A172 (cell line): ENCODE measurements at regions not wholly inside any gene's neighbourhood (a gene's known extent, or its start where the extent isn't known, plus 50 kb on each side); places are given as distances from the start of the nearest gene placed in this dataset.
"Not testable (repeated sequence)": the region's sequence is repeated elsewhere in the genome, so short reads cannot be mapped to it uniquely, and the experiment has no call there.

ENCODE experiments used
- DNase-seq: peaks from one replicate; pipeline ENCODE4 v3.0.0-alpha.2; 2015; ENCODE audit warnings: low spot score

DNA sequence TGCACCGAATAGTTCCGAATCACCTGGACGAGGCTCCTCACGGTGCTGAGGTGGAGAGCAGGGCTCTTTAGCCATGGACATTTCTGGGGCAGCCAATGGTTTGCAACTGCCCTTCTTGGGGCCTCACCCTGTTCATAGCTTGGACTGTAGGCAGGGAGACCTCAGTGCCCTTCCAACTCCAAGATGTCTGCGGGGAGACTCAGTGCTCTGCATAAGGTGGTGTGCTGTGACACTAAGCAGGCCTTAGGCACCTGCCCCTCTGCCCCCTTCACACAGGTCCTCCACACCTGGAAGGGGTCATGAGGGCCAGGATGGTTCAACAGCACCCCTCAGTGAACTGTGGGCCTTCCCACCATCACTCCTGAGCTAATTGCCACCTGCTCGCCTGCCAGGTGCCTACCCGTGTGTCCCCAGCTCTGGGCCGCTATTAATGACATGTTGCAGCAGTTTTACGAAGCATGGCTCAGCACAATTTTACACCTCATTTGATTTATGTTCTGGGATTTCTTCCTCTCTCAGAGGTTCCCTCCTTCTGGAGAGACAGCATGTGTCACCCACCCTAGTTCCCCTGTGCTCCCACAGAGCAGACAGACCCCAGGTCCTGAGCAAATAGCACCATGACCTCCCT, 101.2 kb upstream of the SMAD3 start:
- no peak for DNase-seq

- no peak for DNase-seq
These were observed 100.6 kb upstream of the SMAD3 start for GRCh38 chr15:66964791-66965190.

DNA sequence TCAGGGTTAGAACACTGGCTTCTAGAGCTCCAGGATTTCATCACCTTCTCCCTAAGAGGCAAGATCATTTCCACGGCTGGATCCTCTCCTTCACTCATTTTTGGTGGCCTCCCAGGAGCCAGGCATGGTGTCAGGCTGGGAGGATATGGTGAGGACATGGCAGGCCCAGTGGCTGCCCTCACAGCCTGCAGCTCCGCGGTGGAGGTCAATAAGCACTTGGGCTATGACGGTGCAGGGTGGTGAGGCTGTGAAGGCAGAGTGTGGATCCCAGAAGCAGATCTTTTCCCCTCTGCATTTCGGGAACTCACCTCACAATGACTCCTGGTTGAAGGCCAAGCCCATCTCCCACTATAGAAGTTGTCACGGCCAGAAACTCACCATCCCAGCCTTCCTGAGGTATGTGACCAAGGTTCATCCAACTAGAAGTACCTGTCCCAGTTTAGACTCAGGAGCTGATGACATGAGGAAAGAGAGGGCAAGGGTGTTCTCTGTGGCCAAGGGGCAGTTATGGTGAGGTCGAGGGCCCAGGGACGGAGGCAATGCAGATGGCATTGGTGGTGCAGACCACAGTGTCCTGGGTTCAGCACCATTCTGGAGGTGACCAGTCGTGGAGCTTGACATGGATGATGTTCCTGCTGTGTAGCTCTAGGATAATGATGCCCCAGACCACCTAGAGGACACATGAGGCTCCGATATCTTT, 100.1 kb upstream of the SMAD3 start:
- DNase-seq: no peak

DNA sequence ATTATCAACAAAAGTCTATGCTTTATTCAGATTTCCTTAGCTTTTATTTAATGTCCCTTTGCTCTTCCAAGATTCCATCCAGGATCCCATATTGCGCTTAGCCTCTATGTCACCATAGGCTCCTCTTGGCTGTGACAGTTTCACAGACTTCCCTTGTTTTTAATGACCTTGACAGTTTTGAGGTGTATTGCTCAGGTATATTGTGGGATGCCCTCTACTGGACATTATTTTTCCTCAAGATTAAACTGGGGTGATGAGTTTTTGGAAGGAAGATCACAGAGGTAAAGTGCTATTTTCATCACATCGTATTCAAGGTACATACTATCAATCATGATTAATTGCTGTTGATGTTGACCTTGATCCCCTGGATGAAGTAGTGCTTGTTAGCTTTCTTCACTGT, 99.1 kb upstream of the SMAD3 start:
- no peak for DNase-seq

DNA sequence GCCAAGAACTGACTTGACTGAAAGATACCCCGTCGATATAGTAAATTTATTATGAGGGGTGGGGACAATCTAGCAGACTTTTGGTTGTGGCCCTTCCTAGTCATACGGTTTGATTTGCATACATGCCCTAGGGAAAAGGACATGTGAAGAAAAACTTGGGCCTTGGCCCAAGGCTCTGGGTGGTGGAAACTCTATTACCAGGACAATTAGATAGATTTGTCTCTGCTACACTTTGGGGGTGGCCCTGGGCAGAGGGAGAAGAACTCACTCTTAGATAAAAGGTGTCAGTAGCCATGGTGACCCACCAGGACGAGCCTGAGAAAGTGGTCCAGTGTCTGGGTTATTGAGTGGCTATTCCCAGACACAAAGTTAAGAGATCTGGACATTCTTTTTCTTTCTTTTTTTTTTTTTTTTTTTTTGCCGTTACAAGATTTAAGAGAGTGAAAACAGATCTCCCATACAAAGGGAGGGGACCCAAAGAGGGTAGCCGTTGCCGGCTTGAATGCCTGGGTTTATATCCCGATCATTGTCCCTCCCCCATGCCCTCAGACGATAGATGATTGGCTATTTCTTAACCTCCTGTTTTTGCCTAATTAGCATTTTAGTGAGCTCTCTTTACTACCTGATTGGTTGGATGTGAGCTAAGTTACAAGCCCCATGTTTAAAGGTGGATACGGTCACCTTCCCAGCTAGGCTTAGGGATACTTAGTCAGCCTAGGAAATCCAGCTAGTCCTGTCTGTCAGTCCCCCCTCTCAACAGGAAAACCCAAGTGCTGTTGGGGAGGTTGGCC, 96.4 kb upstream of the SMAD3 start:
- DNase-seq: no peak

DNA sequence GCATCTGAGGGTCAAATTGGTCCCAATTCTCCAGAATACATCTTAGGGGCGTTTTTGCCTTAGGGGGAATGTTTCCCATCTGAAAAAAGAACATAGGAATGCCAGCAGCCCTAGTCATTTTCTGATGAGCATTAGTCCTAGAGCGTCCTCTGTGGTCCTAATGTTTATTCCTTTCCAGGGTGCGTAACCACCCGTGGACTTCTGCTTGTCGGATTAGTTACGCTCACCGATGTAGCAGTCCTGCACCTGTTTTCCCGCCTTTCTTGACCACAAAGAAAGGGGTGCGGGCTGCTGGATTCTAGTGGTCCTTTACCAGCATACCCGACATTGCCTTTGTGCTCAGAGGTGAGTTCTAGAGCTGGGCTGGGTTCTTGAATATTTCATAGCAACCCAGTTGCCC, 91.3 kb upstream of the SMAD3 start:
- DNase-seq: not testable (repeated sequence)

GRCh38 chr15:66976106-66976640, 89.2 kb upstream of the SMAD3 start:
- not testable (repeated sequence) for DNase-seq

DNA sequence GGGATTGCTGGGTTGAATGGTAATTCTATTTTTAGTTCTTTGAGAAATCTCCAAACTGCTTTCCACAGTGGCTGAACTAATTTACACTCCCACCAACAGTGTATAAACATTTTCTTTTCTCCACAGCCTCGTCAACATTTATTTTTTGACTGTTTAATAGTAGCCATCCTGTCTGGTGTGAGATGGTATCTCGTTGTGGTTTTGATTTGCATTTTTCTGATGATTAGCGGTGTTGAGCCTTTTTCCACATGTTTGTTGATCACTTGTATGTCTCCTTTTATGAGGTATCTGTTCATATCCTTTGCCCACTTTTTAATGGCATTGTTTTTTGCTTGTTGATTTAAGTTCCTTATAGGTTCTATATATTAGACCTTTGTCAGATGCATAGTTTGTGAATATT, 85.1 kb upstream of the SMAD3 start:
- not testable (repeated sequence) for DNase-seq

GRCh38 chr15:66981771-66982170, 83.6 kb upstream of the SMAD3 start:
- no peak for DNase-seq

- no peak for DNase-seq
These were observed 83.2 kb upstream of the SMAD3 start for GRCh38 chr15:66982250-66982649.

DNA sequence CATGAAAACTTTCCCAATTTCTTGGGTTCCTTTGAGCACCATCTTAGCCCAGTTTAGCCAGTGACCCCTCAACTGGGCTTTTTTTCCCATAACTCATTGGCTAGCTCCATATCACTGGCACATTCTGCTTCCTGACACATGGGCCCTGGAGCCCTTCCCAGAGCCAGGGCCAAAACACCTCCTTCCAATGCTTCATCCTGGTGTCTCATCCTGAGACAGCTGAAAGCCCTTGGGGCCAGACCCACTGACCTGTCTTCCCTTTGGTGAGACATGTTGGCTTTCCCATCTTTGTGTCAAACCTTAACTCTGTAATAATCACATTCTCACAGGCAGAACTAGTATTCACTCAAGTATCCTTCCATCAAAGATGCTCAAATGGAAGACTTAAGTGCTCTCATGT, 82.6 kb upstream of the SMAD3 start:
- no peak for DNase-seq

DNA sequence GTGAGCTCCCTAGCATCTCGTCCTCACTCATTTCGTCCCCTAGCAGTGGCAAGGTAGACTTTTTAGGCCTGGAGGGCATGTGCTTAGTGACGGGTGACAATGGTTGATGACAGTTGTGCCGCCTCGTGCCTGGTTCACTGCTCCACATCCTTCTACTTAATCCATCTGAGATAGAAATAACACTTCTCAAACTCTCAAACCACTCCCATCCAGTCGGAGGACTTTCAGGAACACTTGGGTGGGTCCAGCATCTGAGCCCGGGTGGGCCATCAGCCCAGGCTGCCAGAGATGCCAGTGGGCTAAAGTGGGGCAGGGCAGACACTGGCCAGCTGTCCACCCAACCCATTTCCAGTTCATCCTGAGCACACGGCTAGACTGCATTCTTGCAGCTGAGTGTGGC, 79.7 kb upstream of the SMAD3 start:
- DNase-seq: no peak

DNA sequence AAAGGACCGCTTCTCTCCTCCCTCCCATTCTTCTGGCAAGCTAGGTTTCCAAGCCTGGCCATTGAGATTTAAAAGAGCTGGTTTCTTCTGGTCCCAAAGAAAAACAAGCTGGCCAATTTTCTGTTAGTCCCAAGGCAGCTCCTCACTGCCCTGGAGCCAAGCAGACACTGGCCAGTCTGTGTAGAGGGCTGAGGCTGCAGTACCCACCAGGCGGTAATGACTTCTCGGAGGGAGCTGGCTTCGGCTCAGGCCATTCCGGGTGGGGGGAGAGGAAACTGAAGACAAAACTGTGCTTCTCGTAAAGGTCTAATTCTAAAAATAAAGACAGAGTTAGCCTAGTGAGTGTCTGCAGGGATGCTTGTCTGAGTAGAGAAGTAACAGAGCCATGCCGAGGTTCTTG, 78.5 kb upstream of the SMAD3 start:
- no peak for DNase-seq

- no peak for DNase-seq
These were observed 72.3 kb upstream of the SMAD3 start for GRCh38 chr15:66993090-66993489.

- DNase-seq: no peak
These were observed 71.3 kb upstream of the SMAD3 start for GRCh38 chr15:66993874-66994696.

DNA sequence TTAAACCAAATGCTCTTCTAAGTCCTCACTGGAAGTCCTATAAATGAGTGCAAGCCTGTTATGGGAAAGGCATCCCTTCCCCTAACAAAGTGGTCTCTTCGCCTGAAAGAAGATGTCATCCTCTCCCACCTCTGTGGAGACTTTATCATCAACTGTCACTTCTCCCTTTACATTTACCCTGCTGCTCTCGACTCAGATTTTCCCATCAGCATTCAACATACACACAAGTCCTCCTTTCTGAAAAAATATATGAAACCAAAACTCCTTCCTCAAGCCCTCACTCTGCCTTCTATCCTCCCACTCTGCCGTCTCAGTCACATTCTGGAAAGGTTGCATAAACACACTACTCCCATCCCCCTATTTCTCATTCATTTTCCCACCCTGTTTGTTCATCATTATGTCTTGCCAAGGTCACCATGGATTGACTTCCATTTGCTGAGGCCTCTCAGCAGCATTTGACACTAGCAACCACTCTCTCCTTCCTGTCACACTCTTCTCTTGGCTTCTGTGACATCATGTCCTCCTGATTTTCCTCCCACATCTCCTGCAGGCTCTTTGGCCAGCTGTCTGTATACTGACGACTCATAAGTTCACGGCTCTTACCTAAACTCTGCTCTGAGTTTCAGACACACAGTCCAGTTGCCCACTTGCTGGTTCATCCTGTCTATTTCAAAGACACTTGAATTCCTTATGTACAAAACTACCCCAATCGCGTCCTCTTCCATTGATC, 70.3 kb upstream of the SMAD3 start:
- peak; percentile 24 for DNase-seq

DNA sequence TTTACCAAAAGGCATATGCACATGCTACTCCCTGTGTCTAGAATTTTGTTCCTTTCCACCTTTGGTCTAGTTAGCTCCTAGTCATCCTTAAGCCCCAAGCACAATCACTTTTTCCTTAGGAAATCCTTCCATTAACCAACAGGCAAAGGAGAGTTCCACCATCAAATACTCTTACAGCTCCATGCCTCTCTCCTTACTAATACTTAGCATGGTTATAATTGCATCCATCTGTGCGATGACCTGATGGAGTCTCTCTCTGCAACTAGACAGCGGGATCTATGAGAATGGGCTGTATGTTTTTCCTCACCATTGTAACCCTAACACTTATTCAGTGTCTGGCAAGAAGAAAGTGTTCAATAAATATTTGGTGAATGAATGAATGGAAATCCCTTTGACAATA, 69.3 kb upstream of the SMAD3 start:
- no peak for DNase-seq

DNA sequence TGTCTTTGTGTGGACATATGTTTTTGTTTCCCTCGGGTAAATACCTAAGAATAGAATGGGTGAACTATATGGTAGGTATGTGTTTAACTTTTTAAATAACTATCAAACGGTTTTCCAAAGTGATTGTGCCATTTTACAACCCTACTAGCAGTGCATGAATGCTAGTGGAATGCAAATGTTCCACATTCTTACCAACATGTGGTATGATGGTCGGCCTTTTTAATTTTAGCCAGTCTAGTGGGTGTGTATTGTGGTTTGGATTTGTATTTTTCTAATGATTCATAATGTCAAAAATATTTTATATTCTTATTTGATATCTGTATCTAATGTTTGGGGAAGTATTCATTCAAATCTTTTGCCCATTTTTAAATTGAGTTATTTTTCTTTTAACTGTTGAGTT, 68.2 kb upstream of the SMAD3 start:
- peak; percentile 60 for DNase-seq

DNA sequence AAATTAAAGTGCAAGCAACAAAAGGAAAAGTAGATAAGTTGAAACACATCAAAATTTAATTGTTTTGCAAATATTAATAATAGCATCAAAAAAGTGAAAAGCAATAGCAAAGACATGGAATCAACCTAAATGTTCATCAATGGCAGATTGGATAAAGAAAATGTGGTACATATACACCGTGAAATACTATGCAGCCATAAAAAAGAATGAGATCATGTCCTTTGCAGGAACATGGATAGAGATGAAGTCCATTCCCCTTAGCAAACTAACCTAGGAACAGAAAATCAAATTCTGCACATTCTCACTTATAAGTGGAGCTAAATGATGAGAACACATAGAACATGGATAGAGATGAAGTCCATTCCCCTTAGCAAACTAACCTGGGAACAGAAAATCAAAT, 67.2 kb upstream of the SMAD3 start:
- not testable (repeated sequence) for DNase-seq

GRCh38 chr15:66999046-66999968, 66.1 kb upstream of the SMAD3 start:
- DNase-seq: no peak
